ENCODE measurements at regions not wholly inside any gene's neighbourhood (a gene's known extent, or its start where the extent isn't known, plus 50 kb on each side); places are given as distances from the start of the nearest gene placed in this dataset.

DNA sequence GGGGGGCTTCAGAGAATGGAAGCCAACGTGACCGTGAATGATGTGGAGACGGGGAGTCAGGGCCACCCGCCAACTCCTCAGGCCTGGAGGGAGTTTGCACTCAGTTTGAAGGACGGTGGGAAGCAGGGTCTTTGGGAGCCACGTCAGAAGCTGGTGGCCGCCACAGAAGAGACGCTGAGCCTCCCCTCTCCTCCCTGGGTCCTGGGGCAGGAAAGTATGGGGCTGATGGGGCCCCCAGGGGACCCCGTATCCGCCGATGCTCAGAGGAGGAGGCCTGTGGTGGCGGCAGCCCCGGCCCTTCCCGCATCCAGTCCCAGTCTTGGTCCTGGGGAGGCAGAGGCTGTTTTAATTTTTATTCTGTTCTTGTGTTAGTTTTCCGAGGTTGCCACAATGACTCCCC, 188.6 kb upstream of the C1orf174 start:
- Histone ChIP-seq H3K4me1 (ENCODE audit: insufficient read depth, insufficient read length) (no peaks in the 10 kb centered on the region), H3K9me3 (ENCODE audit: insufficient read depth, low read length) (peaks cover 7% of the 10 kb centered on the region; the same call in 1 of the 2 replicates), H3K36me3 (ENCODE audit: insufficient read depth, insufficient read length, low read length) (no peaks in the 10 kb centered on the region), H3K4me3 (ENCODE audit: insufficient read length, low read depth) (no peak overlapping the region), H3K9ac (ENCODE audit: insufficient read length, low read depth) (no peak overlapping the region), H3K27me3 (ENCODE audit: insufficient read depth, insufficient read length) (no peaks in the 10 kb centered on the region)
- no peak for TF ChIP-seq YY1 (IDR thresholded peaks at IDR 0.05; ENCODE audit: insufficient read depth, insufficient read length)
- no peak for TF ChIP-seq SUZ12 (IDR thresholded peaks at IDR 0.05; ENCODE audit: extremely low read depth, insufficient read depth, insufficient read length)
- TF ChIP-seq ZNF274 (IDR thresholded peaks at IDR 0.05; ENCODE audit: low read depth, low read length): no peak
- no peak for DNase-seq (ENCODE audit: low read depth, low spot score)

DNA sequence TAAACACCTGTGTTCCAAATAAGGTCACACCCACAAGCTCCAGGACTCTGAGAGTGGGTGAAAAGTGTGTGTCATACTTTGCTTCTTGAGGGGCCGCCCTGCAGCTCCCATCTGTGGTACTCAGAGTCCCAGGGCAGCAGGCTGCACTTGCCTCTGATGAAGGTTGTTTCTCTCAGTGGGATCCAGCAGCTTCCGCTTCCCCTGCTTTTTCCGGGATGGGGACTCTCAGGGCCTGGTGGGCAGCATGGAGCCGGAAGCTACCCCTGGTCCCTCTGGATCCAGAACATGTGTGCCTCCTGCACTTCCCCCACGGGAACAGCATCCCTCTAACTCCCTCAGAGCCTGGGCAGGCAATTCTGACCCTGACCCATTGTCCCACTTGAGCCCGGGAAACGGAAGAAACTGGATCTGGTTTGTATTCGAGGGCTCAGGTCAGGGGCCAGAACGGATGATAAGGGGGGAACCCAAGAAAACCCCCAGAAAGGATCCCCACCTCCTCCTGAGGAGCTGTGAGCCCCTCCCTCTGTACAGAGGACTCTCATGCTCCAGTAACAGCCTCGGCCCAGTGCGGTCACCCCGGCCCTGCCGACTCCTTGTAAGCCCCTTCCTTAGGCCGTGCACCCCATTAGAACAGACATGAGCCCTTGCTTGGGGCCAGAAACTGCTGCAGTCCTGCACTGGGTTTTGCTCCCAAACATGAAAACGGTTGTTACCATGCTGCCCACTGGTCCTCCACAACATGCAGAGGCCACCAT, 189.5 kb upstream of the C1orf174 start:
- DNase-seq (ENCODE audit: low read depth, low spot score): no peak
- Histone ChIP-seq H3K9me3 (ENCODE audit: insufficient read depth, low read length) (peaks cover 7% of the 10 kb centered on the region; the same call in 1 of the 2 replicates), H3K4me1 (ENCODE audit: insufficient read depth, insufficient read length) (no peaks in the 10 kb centered on the region), H3K27me3 (ENCODE audit: insufficient read depth, insufficient read length) (no peaks in the 10 kb centered on the region), H3K4me3 (ENCODE audit: insufficient read length, low read depth) (no peak overlapping the region), H3K36me3 (ENCODE audit: insufficient read depth, insufficient read length, low read length) (no peaks in the 10 kb centered on the region), H3K9ac (ENCODE audit: insufficient read length, low read depth) (no peak overlapping the region)
- TF ChIP-seq SUZ12 (IDR thresholded peaks at IDR 0.05; ENCODE audit: extremely low read depth, insufficient read depth, insufficient read length) (no peak), YY1 (IDR thresholded peaks at IDR 0.05; ENCODE audit: insufficient read depth, insufficient read length) (no peak), ZNF274 (IDR thresholded peaks at IDR 0.05; ENCODE audit: low read depth, low read length) (no peak)

DNA sequence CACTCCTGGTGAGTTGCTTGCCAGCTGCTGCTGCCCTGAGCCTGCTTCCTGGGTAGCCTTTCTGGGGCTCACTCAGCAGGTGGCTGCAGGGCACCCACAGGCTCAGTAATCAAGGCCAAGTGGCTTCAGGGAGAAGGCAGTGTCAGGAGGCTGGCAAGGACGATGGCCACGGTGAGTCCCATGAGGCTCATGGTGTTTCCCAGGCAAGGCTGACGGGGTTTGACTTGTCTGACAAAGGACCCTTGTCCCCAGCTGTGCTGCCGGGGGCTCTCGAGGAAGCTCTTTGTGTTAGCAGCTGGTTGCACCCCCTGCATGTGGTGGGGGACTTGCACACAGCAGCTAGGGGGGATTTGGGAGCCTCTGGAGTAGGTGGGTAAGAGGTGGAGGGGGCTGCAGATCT, 190.5 kb upstream of the C1orf174 start:
- no peaks in the 10 kb centered on the region for H3K36me3 ChIP-seq (ENCODE audit: insufficient read depth, insufficient read length, low read length)
- H3K4me1 ChIP-seq (ENCODE audit: insufficient read depth, insufficient read length): no peaks in the 10 kb centered on the region
- TF ChIP-seq YY1 (IDR thresholded peaks at IDR 0.05; ENCODE audit: insufficient read depth, insufficient read length) (no peak), SUZ12 (IDR thresholded peaks at IDR 0.05; ENCODE audit: extremely low read depth, insufficient read depth, insufficient read length) (no peak), ZNF274 (IDR thresholded peaks at IDR 0.05; ENCODE audit: low read depth, low read length) (no peak)
- H3K9me3 ChIP-seq (ENCODE audit: insufficient read depth, low read length): peaks cover 7% of the 10 kb centered on the region; the same call in 1 of the 2 replicates
- no peak overlapping the region for H3K4me3 ChIP-seq (ENCODE audit: insufficient read length, low read depth)
- no peak overlapping the region for H3K9ac ChIP-seq (ENCODE audit: insufficient read length, low read depth)
- H3K27me3 ChIP-seq (ENCODE audit: insufficient read depth, insufficient read length): no peaks in the 10 kb centered on the region
- no peak for DNase-seq (ENCODE audit: low read depth, low spot score)

DNA sequence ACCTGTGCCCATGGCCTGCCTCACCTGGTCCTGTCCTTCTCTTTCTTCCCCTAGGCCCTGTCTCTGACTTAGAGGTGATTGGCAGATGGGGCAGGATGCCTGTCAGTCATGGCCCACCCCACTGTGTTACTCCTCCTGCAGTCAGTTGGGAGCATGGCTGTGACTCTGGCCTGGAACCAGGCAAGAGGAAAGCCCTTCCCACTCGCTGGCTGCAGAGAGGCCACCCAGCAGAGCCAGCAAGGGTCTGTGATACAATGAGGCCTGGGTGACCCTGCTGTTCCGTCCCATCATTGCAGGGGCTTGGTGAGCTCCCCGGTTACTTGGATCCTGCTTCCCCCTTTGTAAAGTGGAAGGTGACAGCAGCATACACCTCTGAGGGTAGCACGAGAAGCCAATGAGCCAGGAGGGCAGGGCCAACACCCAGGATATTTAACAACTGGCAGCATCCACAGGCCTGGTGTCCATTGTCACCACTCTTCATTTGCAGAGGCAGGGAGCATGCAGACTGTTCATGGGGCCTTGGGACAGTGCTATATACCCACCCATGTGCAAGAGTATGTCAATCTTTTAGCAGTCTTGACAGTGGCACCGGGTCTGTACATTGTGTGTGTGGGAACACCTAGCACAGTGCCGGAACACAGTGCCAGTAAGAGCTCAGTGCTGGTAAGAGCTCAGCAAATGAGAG, 191.0 kb upstream of the C1orf174 start:
- Histone ChIP-seq H3K4me1 (ENCODE audit: insufficient read depth, insufficient read length) (no peaks in the 10 kb centered on the region), H3K27me3 (ENCODE audit: insufficient read depth, insufficient read length) (no peaks in the 10 kb centered on the region), H3K9me3 (ENCODE audit: insufficient read depth, low read length) (peaks cover 7% of the 10 kb centered on the region; the same call in 1 of the 2 replicates), H3K9ac (ENCODE audit: insufficient read length, low read depth) (no peak overlapping the region), H3K36me3 (ENCODE audit: insufficient read depth, insufficient read length, low read length) (no peaks in the 10 kb centered on the region), H3K4me3 (ENCODE audit: insufficient read length, low read depth) (no peak overlapping the region)
- TF ChIP-seq YY1 (IDR thresholded peaks at IDR 0.05; ENCODE audit: insufficient read depth, insufficient read length) (no peak), SUZ12 (IDR thresholded peaks at IDR 0.05; ENCODE audit: extremely low read depth, insufficient read depth, insufficient read length) (no peak), ZNF274 (IDR thresholded peaks at IDR 0.05; ENCODE audit: low read depth, low read length) (no peak)
- DNase-seq (ENCODE audit: low read depth, low spot score): no peak

DNA sequence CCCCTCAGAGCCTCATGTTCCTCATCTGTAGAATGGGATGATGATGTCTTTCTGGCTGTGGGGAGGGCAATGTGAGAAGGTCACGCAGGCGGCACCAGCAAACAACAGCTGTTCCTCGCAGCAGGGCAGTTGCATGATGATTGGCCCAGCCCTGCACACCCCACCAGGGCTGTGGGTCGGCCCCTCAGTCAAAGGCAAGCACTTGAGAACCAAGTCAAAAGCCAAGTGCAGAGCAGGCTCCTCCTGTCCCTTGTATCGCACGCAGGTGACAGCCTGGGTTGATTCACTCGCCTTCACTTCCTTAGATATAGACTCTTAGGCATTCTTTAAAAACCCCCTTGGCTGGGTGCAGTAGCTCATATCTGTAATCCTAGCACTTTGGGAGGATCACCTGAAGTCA, 191.9 kb upstream of the C1orf174 start:
- Histone ChIP-seq H3K36me3 (ENCODE audit: insufficient read depth, insufficient read length, low read length) (no peaks in the 10 kb centered on the region), H3K4me1 (ENCODE audit: insufficient read depth, insufficient read length) (no peaks in the 10 kb centered on the region), H3K4me3 (ENCODE audit: insufficient read length, low read depth) (no peak overlapping the region), H3K9ac (ENCODE audit: insufficient read length, low read depth) (no peak overlapping the region), H3K27me3 (ENCODE audit: insufficient read depth, insufficient read length) (no peaks in the 10 kb centered on the region), H3K9me3 (ENCODE audit: insufficient read depth, low read length) (peaks cover 16% of the 10 kb centered on the region; the same call in 1 of the 2 replicates)
- no peak for DNase-seq (ENCODE audit: low read depth, low spot score)
- TF ChIP-seq SUZ12 (IDR thresholded peaks at IDR 0.05; ENCODE audit: extremely low read depth, insufficient read depth, insufficient read length) (no peak), ZNF274 (IDR thresholded peaks at IDR 0.05; ENCODE audit: low read depth, low read length) (no peak), YY1 (IDR thresholded peaks at IDR 0.05; ENCODE audit: insufficient read depth, insufficient read length) (no peak)

DNA sequence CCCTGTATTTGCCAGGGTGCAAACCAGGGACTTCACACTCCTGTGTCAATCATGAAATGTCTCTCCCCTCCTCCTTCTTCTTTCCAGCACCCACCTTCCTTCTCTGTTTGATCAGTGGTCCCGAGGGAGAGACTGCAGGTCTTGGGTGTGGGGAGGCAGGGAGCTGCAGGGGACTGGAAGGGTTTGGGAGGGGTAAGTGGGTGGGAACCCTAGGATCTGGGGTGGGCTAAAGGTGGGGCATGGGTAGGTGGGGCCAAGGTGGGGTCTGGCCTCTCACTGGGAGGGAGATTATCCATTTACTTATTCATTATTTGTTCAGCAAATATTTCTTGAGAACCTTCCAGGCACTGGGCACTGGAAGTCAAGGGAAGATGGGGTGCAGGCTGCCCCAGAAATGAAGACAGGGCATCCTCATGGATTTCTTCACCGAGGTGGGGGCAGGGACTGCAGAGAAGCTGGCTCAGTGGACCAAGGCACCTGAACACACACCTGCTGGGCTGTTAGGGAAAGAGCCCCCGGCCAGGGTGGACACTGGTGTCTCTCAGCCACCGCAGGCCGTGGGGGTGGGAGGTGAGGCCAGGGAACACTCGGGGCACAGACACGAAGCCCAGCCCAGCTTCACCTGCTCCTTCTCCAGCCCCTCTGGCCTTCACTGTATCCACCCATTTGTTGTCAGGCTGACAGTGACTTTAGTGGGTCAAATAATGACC, 193.9 kb upstream of the C1orf174 start:
- DNase-seq (ENCODE audit: low read depth, low spot score): no peak
- Histone ChIP-seq H3K4me1 (ENCODE audit: insufficient read depth, insufficient read length) (no peaks in the 10 kb centered on the region), H3K4me3 (ENCODE audit: insufficient read length, low read depth) (no peak overlapping the region), H3K27me3 (ENCODE audit: insufficient read depth, insufficient read length) (no peaks in the 10 kb centered on the region), H3K9me3 (ENCODE audit: insufficient read depth, low read length) (peaks cover 18% of the 10 kb centered on the region; the same call in 1 of the 2 replicates), H3K9ac (ENCODE audit: insufficient read length, low read depth) (no peak overlapping the region), H3K36me3 (ENCODE audit: insufficient read depth, insufficient read length, low read length) (no peaks in the 10 kb centered on the region)
- TF ChIP-seq YY1 (IDR thresholded peaks at IDR 0.05; ENCODE audit: insufficient read depth, insufficient read length) (no peak), ZNF274 (IDR thresholded peaks at IDR 0.05; ENCODE audit: low read depth, low read length) (no peak), SUZ12 (IDR thresholded peaks at IDR 0.05; ENCODE audit: extremely low read depth, insufficient read depth, insufficient read length) (no peak)

All from NT2/D1 (cell line).